ENCODE measurements at regions not wholly inside any gene's neighbourhood (a gene's known extent, or its start where the extent isn't known, plus 50 kb on each side); places are given as distances from the start of the nearest gene placed in this dataset.
"Not testable (repeated sequence)": the region's sequence is repeated elsewhere in the genome, so short reads cannot be mapped to it uniquely, and the experiment has no call there.

GRCh38 chr7:69062020-69062765, 536.1 kb upstream of the AUTS2 start:
- no peak for DNase-seq

GRCh38 chr7:69067397-69067796, 530.9 kb upstream of the AUTS2 start:
- no peak for DNase-seq

- no peak for DNase-seq
These were observed 527.8 kb upstream of the AUTS2 start for GRCh38 chr7:69070476-69070875.

- no peak for DNase-seq
These were observed 521.7 kb upstream of the AUTS2 start for GRCh38 chr7:69076566-69076965.

- no peak for DNase-seq
These were observed 519.1 kb upstream of the AUTS2 start for GRCh38 chr7:69078997-69079769.

- not testable (repeated sequence) for DNase-seq
These were observed 511.0 kb upstream of the AUTS2 start for GRCh38 chr7:69087281-69087680.

- no peak for DNase-seq
These were observed 510.1 kb upstream of the AUTS2 start for GRCh38 chr7:69088185-69088584.

- DNase-seq: no peak
These were observed 507.3 kb upstream of the AUTS2 start for GRCh38 chr7:69090936-69091335.

- no peak for DNase-seq
These were observed 506.8 kb upstream of the AUTS2 start for GRCh38 chr7:69091521-69091920.

GRCh38 chr7:69095127-69095526, 503.1 kb upstream of the AUTS2 start:
- no peak for DNase-seq

- DNase-seq: no peak
These were observed 502.6 kb upstream of the AUTS2 start for GRCh38 chr7:69095649-69096048.

GRCh38 chr7:69104023-69104422, 494.3 kb upstream of the AUTS2 start:
- DNase-seq: no peak

GRCh38 chr7:69105092-69105491, 493.2 kb upstream of the AUTS2 start:
- no peak for DNase-seq

GRCh38 chr7:69105981-69106380, 492.3 kb upstream of the AUTS2 start:
- no peak for DNase-seq

GRCh38 chr7:69106449-69106848, 491.8 kb upstream of the AUTS2 start:
- not testable (repeated sequence) for DNase-seq

GRCh38 chr7:69106946-69107345, 491.3 kb upstream of the AUTS2 start:
- DNase-seq: not testable (repeated sequence)

- no peak for DNase-seq
These were observed 490.2 kb upstream of the AUTS2 start for GRCh38 chr7:69108097-69108496.

GRCh38 chr7:69109246-69109645, 489.0 kb upstream of the AUTS2 start:
- DNase-seq: no peak

GRCh38 chr7:69109879-69110278, 488.4 kb upstream of the AUTS2 start:
- DNase-seq: no peak

- no peak for DNase-seq
These were observed 487.7 kb upstream of the AUTS2 start for GRCh38 chr7:69110450-69111050.

GRCh38 chr7:69114374-69114773, 483.9 kb upstream of the AUTS2 start:
- DNase-seq: no peak

GRCh38 chr7:69115788-69116187, 482.5 kb upstream of the AUTS2 start:
- no peak for DNase-seq

GRCh38 chr7:69116196-69116595, 482.1 kb upstream of the AUTS2 start:
- DNase-seq: not testable (repeated sequence)

GRCh38 chr7:69122953-69123352, 475.3 kb upstream of the AUTS2 start:
- no peak for DNase-seq

Data from inflammatory macrophage treated with lipopolysaccharide for 1 hour (primary cell).